ENCODE measurements at regions not wholly inside any gene's neighbourhood (a gene's known extent, or its start where the extent isn't known, plus 50 kb on each side); places are given as distances from the start of the nearest gene placed in this dataset.

DNA sequence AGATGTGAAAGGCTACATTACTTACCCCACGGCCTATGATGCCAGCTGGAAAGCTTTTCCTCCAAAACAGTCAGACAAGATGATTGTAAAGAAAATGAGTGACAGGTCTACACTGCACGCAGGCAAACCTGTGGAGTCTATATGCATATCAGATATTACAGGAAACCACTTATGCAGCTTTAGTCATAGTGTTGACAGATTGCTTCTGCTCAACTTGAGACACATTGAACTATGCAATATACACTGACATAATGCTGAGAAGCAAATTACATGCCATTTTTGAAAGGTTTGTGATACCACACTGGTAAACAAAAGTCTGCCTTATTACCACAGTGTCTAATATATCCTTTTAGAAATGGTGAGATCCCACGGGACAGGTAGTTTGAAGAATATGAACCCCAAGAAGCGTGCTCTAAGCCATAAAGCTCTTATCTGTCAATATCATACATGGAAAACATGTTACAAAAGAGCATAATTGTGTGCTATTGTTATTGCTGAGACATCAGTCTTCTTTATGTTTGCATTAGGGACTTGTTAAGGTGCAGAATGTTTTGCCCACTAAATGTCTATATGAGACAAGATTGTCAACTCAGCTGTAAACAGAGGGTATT is 1835.8 kb upstream of the TENM3 start:
- Histone ChIP-seq H3K9me3 (ENCODE audit: control insufficient read depth in 4 of 4, insufficient read depth in 3 of 4, low read length in 3 of 4) (peaks cover 0 to 4% (median 0%) of the 10 kb centered on the region in 4 donors), H3K27me3 (ENCODE audit: control insufficient read depth in 3 of 3, insufficient read depth in 3 of 3, low read length in 2 of 3) (no peaks in the 10 kb centered on the region), H3K4me1 (ENCODE audit: control insufficient read depth in 5 of 5, insufficient read depth in 5 of 5, low read length in 5 of 5) (no peaks in the 10 kb centered on the region), H3K4me3 (no peak overlapping the region), H3K9ac (ENCODE audit: insufficient read depth in 1 of 2, low read length in 2 of 2) (no peak overlapping the region), H3K36me3 (ENCODE audit: control insufficient read depth in 4 of 4, insufficient read depth in 4 of 4, low read length in 4 of 4) (no peaks in the 10 kb centered on the region), H3K27ac (ENCODE audit: low read depth in 1 of 2, low read length in 1 of 2) (no peak overlapping the region)
- TF ChIP-seq, protein P1, sequence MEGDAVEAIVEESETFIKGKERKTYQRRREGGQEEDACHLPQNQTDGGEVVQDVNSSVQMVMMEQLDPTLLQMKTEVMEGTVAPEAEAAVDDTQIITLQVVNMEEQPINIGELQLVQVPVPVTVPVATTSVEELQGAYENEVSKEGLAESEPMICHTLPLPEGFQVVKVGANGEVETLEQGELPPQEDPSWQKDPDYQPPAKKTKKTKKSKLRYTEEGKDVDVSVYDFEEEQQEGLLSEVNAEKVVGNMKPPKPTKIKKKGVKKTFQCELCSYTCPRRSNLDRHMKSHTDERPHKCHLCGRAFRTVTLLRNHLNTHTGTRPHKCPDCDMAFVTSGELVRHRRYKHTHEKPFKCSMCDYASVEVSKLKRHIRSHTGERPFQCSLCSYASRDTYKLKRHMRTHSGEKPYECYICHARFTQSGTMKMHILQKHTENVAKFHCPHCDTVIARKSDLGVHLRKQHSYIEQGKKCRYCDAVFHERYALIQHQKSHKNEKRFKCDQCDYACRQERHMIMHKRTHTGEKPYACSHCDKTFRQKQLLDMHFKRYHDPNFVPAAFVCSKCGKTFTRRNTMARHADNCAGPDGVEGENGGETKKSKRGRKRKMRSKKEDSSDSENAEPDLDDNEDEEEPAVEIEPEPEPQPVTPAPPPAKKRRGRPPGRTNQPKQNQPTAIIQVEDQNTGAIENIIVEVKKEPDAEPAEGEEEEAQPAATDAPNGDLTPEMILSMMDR (IDR thresholded peaks at IDR 0.05; ENCODE audit: control extremely low read depth, extremely low read depth): no peak
- WGBS, 2 donors: 67 to 71% methylated on average over 4 of the region's 4 CpGs
- no peak for DNase-seq
- ATAC-seq (ENCODE audit: insufficient read depth, low FRiP score): no peak

DNA sequence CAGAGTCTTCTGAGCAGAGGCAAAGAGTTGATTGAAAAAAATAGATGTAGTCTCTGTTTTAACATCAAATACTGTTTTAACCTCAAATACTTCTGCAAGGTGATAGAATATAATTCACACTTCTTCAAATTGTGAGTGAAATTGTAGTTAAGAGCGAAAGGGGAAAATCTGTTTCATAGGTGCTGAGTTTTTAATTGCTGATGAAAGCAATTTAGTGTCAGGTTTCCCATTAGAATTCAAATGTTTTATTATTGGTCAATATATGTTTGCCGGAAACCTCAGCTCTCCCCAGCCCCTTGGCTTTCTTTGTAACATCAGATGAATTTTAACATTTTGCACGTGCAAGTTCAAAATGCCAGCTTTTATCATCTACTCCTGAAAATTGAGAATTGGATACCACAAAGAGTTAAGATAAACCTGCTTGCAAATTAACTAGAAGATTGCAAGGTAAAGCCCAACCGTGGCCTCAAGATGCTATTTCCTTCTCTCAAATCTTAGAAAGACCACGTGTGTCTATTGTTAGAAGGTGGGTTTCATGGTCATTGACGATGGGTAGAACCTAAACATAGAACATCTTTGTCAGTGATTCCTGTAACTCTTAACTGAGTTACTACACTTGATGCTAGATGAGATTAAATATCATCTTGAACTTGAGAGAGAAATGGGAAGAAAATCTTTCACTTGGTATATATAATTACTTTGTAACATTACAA is 1824.2 kb upstream of the TENM3 start:
- H3K9me3 ChIP-seq (ENCODE audit: control insufficient read depth in 4 of 4, insufficient read depth in 3 of 4, low read length in 3 of 4): peaks cover 0 to 3% (median 0%) of the 10 kb centered on the region in 4 donors
- no peak for ATAC-seq (ENCODE audit: insufficient read depth, low FRiP score)
- 61 to 75% methylated on average over 6 of the region's 6 CpGs for WGBS, 2 donors
- H3K4me1 ChIP-seq (ENCODE audit: control insufficient read depth in 5 of 5, insufficient read depth in 5 of 5, low read length in 5 of 5): no peaks in the 10 kb centered on the region
- TF ChIP-seq, protein P1 (IDR thresholded peaks at IDR 0.05; ENCODE audit: control extremely low read depth, extremely low read depth): no peak
- DNase-seq: no peak
- H3K36me3 ChIP-seq (ENCODE audit: control insufficient read depth in 4 of 4, insufficient read depth in 4 of 4, low read length in 4 of 4): no peaks in the 10 kb centered on the region
- no peaks in the 10 kb centered on the region for H3K27me3 ChIP-seq (ENCODE audit: control insufficient read depth in 3 of 3, insufficient read depth in 3 of 3, low read length in 2 of 3)
- H3K27ac ChIP-seq (ENCODE audit: low read depth in 1 of 2, low read length in 1 of 2): no peak overlapping the region
- H3K9ac ChIP-seq (ENCODE audit: insufficient read depth in 1 of 2, low read length in 2 of 2): no peak overlapping the region
- no peak overlapping the region for H3K4me3 ChIP-seq

DNA sequence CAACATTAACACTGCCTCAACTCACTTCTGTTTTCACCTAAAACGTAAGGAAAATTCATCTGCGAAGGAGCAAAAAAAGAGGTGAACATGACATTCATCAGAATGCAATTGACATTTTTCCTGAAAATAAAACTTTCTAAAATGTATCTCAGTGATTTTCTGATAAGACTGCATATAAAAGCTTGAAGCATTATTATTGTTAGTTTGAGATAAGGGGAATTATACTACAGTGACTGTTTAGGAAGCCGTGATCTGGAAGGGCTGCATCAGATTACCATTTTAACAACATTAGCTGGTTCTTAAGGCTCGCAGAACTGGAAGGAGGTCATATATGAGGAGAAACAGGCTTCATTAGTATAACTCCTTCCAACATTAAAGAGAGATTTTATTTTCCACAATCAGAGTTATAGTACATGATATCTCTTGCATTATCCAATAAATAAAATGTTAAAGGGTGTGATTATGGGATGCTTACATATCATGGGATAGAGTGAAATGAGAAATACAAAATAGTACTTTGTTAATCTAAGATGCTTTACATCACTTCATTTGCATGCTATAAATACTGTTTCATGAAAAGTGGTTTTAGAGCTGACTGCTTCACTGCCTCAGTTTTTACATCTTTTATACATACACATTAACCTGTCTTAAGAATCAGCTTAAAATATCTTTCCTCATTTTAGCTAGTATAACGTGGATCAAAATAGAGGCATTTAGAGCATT is 1820.1 kb upstream of the TENM3 start:
- Histone ChIP-seq H3K9ac (ENCODE audit: insufficient read depth in 1 of 2, low read length in 2 of 2) (no peak overlapping the region), H3K4me3 (no peak overlapping the region), H3K27me3 (ENCODE audit: control insufficient read depth in 3 of 3, insufficient read depth in 3 of 3, low read length in 2 of 3) (no peaks in the 10 kb centered on the region), H3K4me1 (ENCODE audit: control insufficient read depth in 5 of 5, insufficient read depth in 5 of 5, low read length in 5 of 5) (no peaks in the 10 kb centered on the region), H3K9me3 (ENCODE audit: control insufficient read depth in 4 of 4, insufficient read depth in 3 of 4, low read length in 3 of 4) (no peaks in the 10 kb centered on the region), H3K27ac (ENCODE audit: low read depth in 1 of 2, low read length in 1 of 2) (no peak overlapping the region), H3K36me3 (ENCODE audit: control insufficient read depth in 4 of 4, insufficient read depth in 4 of 4, low read length in 4 of 4) (no peaks in the 10 kb centered on the region)
- TF ChIP-seq, protein P1 (IDR thresholded peaks at IDR 0.05; ENCODE audit: control extremely low read depth, extremely low read depth): no peak
- 72 to 80% methylated on average over 5 of the region's 5 CpGs for WGBS, 2 donors
- ATAC-seq (ENCODE audit: insufficient read depth, low FRiP score): no peak
- DNase-seq: peak in 2 of 3 donors; percentile 5 to 15
